A673 (cell line): ENCODE measurements at regions not wholly inside any gene's neighbourhood (a gene's known extent, or its start where the extent isn't known, plus 50 kb on each side); places are given as distances from the start of the nearest gene placed in this dataset.
"Not testable (repeated sequence)": the region's sequence is repeated elsewhere in the genome, so short reads cannot be mapped to it uniquely, and the experiment has no call there.

Experiments
- CTCF ChIP-seq: fragments of 300-800, 200-600 bp; sonication (generic); conservative IDR thresholded peaks from 2 replicates; pipeline ENCODE4 v1.5.1; 2017; ENCODE audit warnings: low read depth, mild to moderate bottlenecking, antibody characterized with exemption, low read length, moderate library complexity, mixed read lengths
- EZH2 ChIP-seq: fragments of 200-600 bp; sonication (generic); IDR thresholded peaks from 2 replicates; pipeline ENCODE4 v1.6.1; 2017; ENCODE audit warnings: borderline replicate concordance, low read depth, mild to moderate bottlenecking, mixed read lengths, antibody characterized with exemption, low read length; ENCODE audit not compliant: poor library complexity, severe bottlenecking

DNA sequence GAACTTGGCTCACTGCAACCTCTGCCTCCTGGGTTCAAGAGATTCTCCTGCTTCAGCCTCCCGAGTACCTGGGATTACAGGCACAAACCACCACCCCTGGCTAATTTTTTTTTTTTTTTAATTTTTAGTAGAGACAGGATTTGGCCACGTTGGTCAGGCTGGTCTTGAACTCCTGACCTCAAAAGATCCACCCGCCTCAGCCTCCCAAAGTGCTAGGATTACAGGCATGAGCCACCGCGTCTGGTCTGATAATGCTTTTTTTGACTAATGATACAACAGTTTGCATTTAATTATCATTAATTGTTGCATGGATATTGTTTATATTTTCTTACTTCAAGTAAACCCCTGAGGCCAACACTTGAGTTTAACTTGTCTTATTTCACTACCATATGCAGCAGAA, 286.6 kb downstream of the CYRIA start:
- not testable (repeated sequence) for TF ChIP-seq CTCF, EZH2
